GM19240 (cell line): ENCODE measurements at regions not wholly inside any gene's neighbourhood (a gene's known extent, or its start where the extent isn't known, plus 50 kb on each side); places are given as distances from the start of the nearest gene placed in this dataset.

Source experiments
- DNase-seq: peaks from one replicate; pipeline ENCODE4 v3.0.0; 2011; ENCODE audit warnings: low spot score; ENCODE audit not compliant: insufficient read length

- no peak for DNase-seq
These were observed 1260.3 kb downstream of the BRD1 start for GRCh38 chr22:48567213-48567975.

GRCh38 chr22:48566741-48567140 lies 1260.9 kb downstream of the BRD1 start:
- no peak for DNase-seq

- DNase-seq: no peak
These were observed 1261.7 kb downstream of the BRD1 start for GRCh38 chr22:48565901-48566501.

DNA sequence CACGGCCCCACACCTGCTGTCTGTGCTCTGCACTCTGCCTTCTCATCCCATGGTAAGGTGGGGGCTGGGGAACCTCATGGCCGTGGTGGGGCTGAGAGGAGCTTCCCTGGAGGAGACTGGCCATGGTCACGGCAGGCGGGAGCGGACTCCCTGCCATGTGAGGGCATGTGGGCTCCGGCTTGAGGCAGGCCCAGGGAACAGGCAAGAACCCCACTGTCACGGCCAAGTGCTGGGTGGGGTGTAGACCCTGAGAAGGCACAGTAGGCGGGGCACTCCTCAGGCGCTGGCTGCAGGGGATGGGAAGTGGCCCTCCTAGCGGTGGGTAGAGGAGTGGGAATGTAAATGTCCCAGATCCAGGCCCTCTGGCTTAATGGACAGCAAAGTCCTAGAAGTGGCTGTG lies 1262.7 kb downstream of the BRD1 start:
- DNase-seq: no peak

- DNase-seq: no peak
These were observed 1263.7 kb downstream of the BRD1 start for GRCh38 chr22:48563966-48564330.

DNA sequence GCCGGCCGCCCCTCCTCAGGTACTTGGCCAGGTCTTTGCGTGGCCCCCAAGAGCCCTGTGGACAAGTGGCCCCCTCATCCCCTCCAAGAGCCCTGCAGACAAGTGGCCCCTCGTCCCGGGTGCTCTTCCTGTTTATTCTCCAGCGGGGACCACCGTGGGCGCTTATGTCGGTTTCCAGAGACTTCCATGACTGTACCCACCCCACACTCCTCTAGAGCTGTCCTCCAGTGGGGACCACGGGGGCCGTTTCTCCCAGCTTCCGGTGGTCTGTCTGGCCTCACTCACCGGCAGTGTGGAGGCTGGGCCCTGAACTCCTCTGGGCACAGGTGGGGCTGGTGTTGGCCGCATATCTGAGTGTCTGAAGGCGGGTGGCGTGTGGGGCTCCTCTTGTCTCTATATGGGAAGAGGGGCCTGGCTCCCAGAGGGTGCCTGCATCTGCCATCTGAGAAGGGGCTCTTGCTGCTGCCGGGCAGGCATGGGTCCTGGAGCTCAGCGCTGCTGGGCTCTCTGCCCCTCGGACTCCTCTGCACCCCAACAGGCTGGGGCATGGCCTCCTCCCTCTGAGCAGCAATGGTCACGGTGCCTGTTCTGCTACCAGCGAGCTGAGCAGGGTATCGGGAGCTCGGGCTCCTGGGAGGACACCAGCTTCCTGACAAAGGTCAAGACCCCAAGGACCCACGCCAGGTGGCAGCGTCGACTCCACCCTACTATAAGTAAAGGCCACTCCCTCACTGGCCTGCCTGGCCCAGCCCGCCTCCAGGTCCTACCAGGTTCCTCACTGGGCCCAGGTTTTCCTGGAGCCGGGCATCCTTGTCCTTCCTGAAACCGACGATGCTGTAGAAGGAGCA lies 1264.3 kb downstream of the BRD1 start:
- DNase-seq: no peak

- DNase-seq: no peak
These were observed 1266.0 kb downstream of the BRD1 start for GRCh38 chr22:48561676-48562075.

- DNase-seq: no peak
These were observed 1266.8 kb downstream of the BRD1 start for GRCh38 chr22:48560836-48561235.

GRCh38 chr22:48560389-48560751 lies 1267.3 kb downstream of the BRD1 start:
- no peak for DNase-seq

- no peak for DNase-seq
These were observed 1267.9 kb downstream of the BRD1 start for GRCh38 chr22:48559647-48560388.

GRCh38 chr22:48558606-48559402 lies 1268.9 kb downstream of the BRD1 start:
- no peak for DNase-seq

DNA sequence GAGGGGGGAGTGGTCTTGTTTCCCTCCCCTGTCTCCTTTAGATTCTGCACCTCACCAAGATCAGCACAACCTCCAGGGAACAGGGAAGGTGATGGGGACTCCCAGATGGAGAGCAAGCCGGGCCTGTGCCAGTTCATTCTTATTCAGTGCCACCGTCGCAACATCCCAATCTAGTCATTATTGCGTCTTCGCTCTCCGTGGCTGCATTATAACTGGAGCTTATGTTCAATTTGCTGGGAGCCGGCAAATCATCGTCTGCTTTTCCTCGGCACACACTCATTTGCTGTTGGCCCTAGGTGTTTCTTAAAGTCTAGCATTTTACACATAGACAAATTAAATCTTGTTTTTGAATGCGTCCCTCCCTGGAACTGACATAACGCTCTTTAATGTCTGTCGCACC lies 1269.7 kb downstream of the BRD1 start:
- no peak for DNase-seq

GRCh38 chr22:48557473-48557872 lies 1270.2 kb downstream of the BRD1 start:
- DNase-seq: no peak

GRCh38 chr22:48556751-48557150 lies 1270.9 kb downstream of the BRD1 start:
- no peak for DNase-seq

DNA sequence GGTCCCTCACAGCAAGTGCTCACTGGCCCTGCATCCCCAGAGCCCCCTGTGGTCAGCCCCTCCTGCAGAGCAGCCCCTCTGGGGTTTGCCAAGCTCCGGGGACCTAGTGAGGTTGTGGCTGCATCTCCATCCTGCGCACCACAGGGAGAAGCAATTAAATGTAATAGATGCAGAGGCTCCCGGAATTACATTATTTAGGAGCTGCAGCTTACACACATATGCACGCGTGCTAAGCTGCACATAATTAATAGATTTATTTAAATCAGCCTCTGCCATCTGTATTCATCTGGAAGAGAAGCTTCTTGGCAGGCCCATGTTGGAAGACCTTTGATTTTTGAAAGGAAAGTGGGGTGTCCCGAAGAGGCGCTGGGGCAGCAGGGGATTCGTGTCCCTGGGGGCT lies 1271.5 kb downstream of the BRD1 start:
- DNase-seq: no peak

GRCh38 chr22:48555606-48556005 lies 1272.1 kb downstream of the BRD1 start:
- DNase-seq: no peak

- DNase-seq: no peak
These were observed 1272.6 kb downstream of the BRD1 start for GRCh38 chr22:48554893-48555572.

GRCh38 chr22:48553694-48554308 lies 1273.9 kb downstream of the BRD1 start:
- no peak for DNase-seq

- DNase-seq: no peak
These were observed 1274.6 kb downstream of the BRD1 start for GRCh38 chr22:48553119-48553518.

DNA sequence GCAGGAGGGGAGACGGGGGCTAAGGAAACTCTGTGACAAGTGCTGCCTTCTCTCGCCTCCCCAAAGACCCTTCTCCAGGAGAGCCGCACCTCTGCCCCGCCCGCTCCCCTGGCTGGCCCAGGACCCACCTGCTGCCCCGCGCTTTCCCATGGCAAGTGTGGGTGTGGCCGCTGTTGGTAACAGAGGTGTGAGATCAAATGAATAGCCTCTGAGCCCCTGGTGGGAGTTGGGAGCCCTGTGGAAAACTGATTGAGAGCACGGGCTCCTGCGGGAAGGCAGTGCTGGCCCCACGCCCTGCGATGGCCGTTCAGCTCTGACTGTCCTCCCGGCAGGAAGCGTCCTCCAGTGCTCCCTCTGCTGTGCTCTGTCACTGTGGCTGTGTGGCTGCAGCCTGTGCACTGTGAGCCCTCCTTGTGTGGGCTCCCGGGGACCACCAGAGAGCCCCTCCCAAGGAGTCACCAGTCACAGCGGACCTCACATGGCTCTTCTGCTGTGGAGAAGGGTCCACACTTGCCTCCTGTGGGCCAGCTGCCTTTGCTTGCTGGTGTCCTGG lies 1275.9 kb downstream of the BRD1 start:
- no peak for DNase-seq
